WTC11 (cell line): ENCODE measurements at regions not wholly inside any gene's neighbourhood (a gene's known extent, or its start where the extent isn't known, plus 50 kb on each side); places are given as distances from the start of the nearest gene placed in this dataset.

Experiments
- CREB1 ChIP-seq: sonication (generic); formaldehyde crosslinking; IDR thresholded peaks from 2 replicates; pipeline ENCODE4 v1.8.0; 2023; ENCODE audit warnings: mild to moderate bottlenecking, missing genetic modification reagents
- CREM ChIP-seq: sonication (generic); formaldehyde crosslinking; IDR thresholded peaks from 2 replicates; pipeline ENCODE4 v1.8.1; 2022; ENCODE audit warnings: mild to moderate bottlenecking, missing genetic modification reagents, moderate library complexity
- ELF4 ChIP-seq: sonication (generic); formaldehyde crosslinking; IDR thresholded peaks from 2 replicates; pipeline ENCODE4 v1.8.1; 2022; ENCODE audit warnings: low read depth, mild to moderate bottlenecking, moderate library complexity, missing genetic modification reagents
- ETV6 ChIP-seq: sonication (generic); formaldehyde crosslinking; IDR thresholded peaks from 2 replicates; pipeline ENCODE4 v1.8.1; 2022; ENCODE audit warnings: mild to moderate bottlenecking, missing genetic modification reagents
- IRF2 ChIP-seq: sonication (generic); formaldehyde crosslinking; IDR thresholded peaks from 2 replicates; pipeline ENCODE4 v1.8.0; 2022; ENCODE audit warnings: low read depth, missing genetic modification reagents, borderline replicate concordance
- NFYB ChIP-seq: sonication (generic); formaldehyde crosslinking; conservative IDR thresholded peaks from 2 replicates; pipeline ENCODE4 v1.8.0; 2022; ENCODE audit warnings: low read depth, missing genetic modification reagents
- NR1H2 ChIP-seq: sonication (generic); formaldehyde crosslinking; IDR thresholded peaks from 2 replicates; pipeline ENCODE4 v1.9.0; 2021; ENCODE audit warnings: mild to moderate bottlenecking, moderate library complexity, missing genetic modification reagents
- SP1 ChIP-seq: sonication (generic); formaldehyde crosslinking; conservative IDR thresholded peaks from 2 replicates; pipeline ENCODE4 v1.8.1; 2022; ENCODE audit warnings: missing genetic modification reagents
- ZNF263 ChIP-seq: sonication (generic); formaldehyde crosslinking; IDR thresholded peaks from 2 replicates; pipeline ENCODE4 v1.8.1; 2022; ENCODE audit warnings: low read depth, mild to moderate bottlenecking, moderate library complexity, missing genetic modification reagents
- TF ChIP-seq, protein P1 (sequence below): sonication (generic); formaldehyde crosslinking; IDR thresholded peaks from 2 replicates; pipeline ENCODE4 v1.8.0; 2022; ENCODE audit warnings: mild to moderate bottlenecking, missing genetic modification reagents
- TF ChIP-seq, protein P2 (sequence below): fragments of 200-600 bp; IDR thresholded peaks from 2 replicates; pipeline ENCODE4 v1.8.0; 2022; ENCODE audit warnings: antibody characterized with exemption
- TF ChIP-seq, protein P3 (sequence below): sonication (generic); formaldehyde crosslinking; IDR thresholded peaks from 2 replicates; pipeline ENCODE4 v1.8.0; 2023; ENCODE audit warnings: missing genetic modification reagents, mild to moderate bottlenecking, borderline replicate concordance
- TF ChIP-seq, protein P4 (sequence below): fragments of 250-450 bp; sonication (Bioruptor Pico); IDR thresholded peaks from 2 replicates; pipeline ENCODE4 v1.9.0; 2021; ENCODE audit warnings: mild to moderate bottlenecking, borderline replicate concordance
- TF ChIP-seq, protein P5 (sequence below): sonication (generic); formaldehyde crosslinking; IDR thresholded peaks from 2 replicates; pipeline ENCODE4 v1.8.1; 2022; ENCODE audit warnings: low read depth, missing genetic modification reagents, borderline replicate concordance

DNA sequence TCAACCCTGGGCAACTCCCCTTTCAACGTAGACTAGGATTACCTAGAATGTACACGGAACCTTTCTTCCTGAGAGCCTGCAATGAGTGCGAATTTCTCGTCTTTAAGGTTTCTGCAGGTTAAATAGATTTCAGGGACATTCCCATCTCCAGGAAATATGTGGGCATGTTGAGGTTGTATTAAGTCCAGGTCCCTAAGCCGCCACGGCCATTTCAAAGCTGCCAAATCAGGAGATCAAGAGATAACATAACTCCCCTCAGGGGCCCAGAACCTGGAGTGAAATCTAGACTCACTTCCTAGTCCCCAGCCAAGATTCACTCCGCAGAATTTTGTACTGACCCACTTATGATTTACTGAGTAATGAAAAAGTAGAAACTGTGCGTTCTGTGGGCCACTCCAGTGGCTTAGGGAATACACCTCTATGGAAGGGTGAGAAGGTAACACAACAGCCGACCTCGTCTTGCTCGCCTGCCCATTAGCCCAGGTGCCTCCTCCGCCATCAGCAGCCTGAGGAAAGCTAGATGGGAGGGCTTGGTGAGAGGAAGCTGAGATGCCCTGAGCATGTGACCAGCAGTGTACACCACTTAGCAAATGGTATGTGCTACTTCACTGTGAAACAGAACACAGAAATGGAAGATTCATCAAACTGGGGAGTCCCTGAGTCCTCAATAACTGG lies 98.5 kb upstream of the SOX1 start:
- TF ChIP-seq, protein P1, sequence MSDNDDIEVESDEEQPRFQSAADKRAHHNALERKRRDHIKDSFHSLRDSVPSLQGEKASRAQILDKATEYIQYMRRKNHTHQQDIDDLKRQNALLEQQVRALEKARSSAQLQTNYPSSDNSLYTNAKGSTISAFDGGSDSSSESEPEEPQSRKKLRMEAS (CRISPR knock-in tag), result no peak
- TF ChIP-seq, protein P2, sequence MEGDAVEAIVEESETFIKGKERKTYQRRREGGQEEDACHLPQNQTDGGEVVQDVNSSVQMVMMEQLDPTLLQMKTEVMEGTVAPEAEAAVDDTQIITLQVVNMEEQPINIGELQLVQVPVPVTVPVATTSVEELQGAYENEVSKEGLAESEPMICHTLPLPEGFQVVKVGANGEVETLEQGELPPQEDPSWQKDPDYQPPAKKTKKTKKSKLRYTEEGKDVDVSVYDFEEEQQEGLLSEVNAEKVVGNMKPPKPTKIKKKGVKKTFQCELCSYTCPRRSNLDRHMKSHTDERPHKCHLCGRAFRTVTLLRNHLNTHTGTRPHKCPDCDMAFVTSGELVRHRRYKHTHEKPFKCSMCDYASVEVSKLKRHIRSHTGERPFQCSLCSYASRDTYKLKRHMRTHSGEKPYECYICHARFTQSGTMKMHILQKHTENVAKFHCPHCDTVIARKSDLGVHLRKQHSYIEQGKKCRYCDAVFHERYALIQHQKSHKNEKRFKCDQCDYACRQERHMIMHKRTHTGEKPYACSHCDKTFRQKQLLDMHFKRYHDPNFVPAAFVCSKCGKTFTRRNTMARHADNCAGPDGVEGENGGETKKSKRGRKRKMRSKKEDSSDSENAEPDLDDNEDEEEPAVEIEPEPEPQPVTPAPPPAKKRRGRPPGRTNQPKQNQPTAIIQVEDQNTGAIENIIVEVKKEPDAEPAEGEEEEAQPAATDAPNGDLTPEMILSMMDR, result no peak
- TF ChIP-seq CREB1 (no peak), SP1 (CRISPR knock-in tag) (no peak), CREM (CRISPR knock-in tag) (no peak), IRF2 (CRISPR knock-in tag) (no peak), ELF4 (no peak), ZNF263 (no peak), NFYB (CRISPR knock-in tag) (no peak), ETV6 (CRISPR knock-in tag) (no peak), NR1H2 (CRISPR knock-in tag) (no peak)
- TF ChIP-seq, protein P3, sequence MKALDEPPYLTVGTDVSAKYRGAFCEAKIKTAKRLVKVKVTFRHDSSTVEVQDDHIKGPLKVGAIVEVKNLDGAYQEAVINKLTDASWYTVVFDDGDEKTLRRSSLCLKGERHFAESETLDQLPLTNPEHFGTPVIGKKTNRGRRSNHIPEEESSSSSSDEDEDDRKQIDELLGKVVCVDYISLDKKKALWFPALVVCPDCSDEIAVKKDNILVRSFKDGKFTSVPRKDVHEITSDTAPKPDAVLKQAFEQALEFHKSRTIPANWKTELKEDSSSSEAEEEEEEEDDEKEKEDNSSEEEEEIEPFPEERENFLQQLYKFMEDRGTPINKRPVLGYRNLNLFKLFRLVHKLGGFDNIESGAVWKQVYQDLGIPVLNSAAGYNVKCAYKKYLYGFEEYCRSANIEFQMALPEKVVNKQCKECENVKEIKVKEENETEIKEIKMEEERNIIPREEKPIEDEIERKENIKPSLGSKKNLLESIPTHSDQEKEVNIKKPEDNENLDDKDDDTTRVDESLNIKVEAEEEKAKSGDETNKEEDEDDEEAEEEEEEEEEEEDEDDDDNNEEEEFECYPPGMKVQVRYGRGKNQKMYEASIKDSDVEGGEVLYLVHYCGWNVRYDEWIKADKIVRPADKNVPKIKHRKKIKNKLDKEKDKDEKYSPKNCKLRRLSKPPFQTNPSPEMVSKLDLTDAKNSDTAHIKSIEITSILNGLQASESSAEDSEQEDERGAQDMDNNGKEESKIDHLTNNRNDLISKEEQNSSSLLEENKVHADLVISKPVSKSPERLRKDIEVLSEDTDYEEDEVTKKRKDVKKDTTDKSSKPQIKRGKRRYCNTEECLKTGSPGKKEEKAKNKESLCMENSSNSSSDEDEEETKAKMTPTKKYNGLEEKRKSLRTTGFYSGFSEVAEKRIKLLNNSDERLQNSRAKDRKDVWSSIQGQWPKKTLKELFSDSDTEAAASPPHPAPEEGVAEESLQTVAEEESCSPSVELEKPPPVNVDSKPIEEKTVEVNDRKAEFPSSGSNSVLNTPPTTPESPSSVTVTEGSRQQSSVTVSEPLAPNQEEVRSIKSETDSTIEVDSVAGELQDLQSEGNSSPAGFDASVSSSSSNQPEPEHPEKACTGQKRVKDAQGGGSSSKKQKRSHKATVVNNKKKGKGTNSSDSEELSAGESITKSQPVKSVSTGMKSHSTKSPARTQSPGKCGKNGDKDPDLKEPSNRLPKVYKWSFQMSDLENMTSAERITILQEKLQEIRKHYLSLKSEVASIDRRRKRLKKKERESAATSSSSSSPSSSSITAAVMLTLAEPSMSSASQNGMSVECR, result no peak
- TF ChIP-seq, protein P4, sequence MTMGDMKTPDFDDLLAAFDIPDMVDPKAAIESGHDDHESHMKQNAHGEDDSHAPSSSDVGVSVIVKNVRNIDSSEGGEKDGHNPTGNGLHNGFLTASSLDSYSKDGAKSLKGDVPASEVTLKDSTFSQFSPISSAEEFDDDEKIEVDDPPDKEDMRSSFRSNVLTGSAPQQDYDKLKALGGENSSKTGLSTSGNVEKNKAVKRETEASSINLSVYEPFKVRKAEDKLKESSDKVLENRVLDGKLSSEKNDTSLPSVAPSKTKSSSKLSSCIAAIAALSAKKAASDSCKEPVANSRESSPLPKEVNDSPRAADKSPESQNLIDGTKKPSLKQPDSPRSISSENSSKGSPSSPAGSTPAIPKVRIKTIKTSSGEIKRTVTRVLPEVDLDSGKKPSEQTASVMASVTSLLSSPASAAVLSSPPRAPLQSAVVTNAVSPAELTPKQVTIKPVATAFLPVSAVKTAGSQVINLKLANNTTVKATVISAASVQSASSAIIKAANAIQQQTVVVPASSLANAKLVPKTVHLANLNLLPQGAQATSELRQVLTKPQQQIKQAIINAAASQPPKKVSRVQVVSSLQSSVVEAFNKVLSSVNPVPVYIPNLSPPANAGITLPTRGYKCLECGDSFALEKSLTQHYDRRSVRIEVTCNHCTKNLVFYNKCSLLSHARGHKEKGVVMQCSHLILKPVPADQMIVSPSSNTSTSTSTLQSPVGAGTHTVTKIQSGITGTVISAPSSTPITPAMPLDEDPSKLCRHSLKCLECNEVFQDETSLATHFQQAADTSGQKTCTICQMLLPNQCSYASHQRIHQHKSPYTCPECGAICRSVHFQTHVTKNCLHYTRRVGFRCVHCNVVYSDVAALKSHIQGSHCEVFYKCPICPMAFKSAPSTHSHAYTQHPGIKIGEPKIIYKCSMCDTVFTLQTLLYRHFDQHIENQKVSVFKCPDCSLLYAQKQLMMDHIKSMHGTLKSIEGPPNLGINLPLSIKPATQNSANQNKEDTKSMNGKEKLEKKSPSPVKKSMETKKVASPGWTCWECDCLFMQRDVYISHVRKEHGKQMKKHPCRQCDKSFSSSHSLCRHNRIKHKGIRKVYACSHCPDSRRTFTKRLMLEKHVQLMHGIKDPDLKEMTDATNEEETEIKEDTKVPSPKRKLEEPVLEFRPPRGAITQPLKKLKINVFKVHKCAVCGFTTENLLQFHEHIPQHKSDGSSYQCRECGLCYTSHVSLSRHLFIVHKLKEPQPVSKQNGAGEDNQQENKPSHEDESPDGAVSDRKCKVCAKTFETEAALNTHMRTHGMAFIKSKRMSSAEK (CRISPR knock-in tag), result no peak
- TF ChIP-seq, protein P5, sequence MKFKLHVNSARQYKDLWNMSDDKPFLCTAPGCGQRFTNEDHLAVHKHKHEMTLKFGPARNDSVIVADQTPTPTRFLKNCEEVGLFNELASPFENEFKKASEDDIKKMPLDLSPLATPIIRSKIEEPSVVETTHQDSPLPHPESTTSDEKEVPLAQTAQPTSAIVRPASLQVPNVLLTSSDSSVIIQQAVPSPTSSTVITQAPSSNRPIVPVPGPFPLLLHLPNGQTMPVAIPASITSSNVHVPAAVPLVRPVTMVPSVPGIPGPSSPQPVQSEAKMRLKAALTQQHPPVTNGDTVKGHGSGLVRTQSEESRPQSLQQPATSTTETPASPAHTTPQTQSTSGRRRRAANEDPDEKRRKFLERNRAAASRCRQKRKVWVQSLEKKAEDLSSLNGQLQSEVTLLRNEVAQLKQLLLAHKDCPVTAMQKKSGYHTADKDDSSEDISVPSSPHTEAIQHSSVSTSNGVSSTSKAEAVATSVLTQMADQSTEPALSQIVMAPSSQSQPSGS (CRISPR knock-in tag), result no peak
